CD4-positive, alpha-beta T cell treated with Interleukin-6 at 100 ng/mL for 8 hours (primary cell): ENCODE measurements at regions not wholly inside any gene's neighbourhood (a gene's known extent, or its start where the extent isn't known, plus 50 kb on each side); places are given as distances from the start of the nearest gene placed in this dataset.
"Not testable (repeated sequence)": the region's sequence is repeated elsewhere in the genome, so short reads cannot be mapped to it uniquely, and the experiment has no call there.

Source experiments
- DNase-seq: peaks from one replicate; pipeline ENCODE4 v3.0.0-alpha.2; 2020; ENCODE audit warnings: mixed read lengths, low spot score

GRCh38 chr19:13712767-13713201 lies 51.5 kb upstream of the MRI1 start:
- no peak for DNase-seq

GRCh38 chr19:13707915-13708314 lies 56.4 kb upstream of the MRI1 start:
- DNase-seq, result no peak

GRCh38 chr19:13705928-13706447 lies 58.3 kb upstream of the MRI1 start:
- no peak for DNase-seq

GRCh38 chr19:13705201-13705600 lies 59.1 kb upstream of the MRI1 start:
- no peak for DNase-seq

GRCh38 chr19:13701624-13702023 lies 62.7 kb upstream of the MRI1 start:
- no peak for DNase-seq

GRCh38 chr19:13700621-13701020 lies 63.7 kb upstream of the MRI1 start:
- no peak for DNase-seq

GRCh38 chr19:13699786-13700185 lies 64.5 kb upstream of the MRI1 start:
- DNase-seq, result no peak

GRCh38 chr19:13696839-13697238 lies 67.5 kb upstream of the MRI1 start:
- no peak for DNase-seq

GRCh38 chr19:13693889-13694288 lies 70.4 kb upstream of the MRI1 start:
- no peak for DNase-seq

GRCh38 chr19:13691569-13692435 lies 72.5 kb upstream of the MRI1 start:
- DNase-seq, result no peak

GRCh38 chr19:13689085-13689484 lies 75.2 kb upstream of the MRI1 start:
- DNase-seq, result no peak

GRCh38 chr19:13684021-13684420 lies 80.3 kb upstream of the MRI1 start:
- no peak for DNase-seq

- DNase-seq, result no peak
Measured at GRCh38 chr19:13681509-13681908, 82.8 kb upstream of the MRI1 start.

- DNase-seq, result not testable (repeated sequence)
Measured at GRCh38 chr19:13680708-13681360, 83.5 kb upstream of the MRI1 start.

- not testable (repeated sequence) for DNase-seq
Measured at GRCh38 chr19:13676967-13677366, 87.4 kb upstream of the MRI1 start.

- DNase-seq, result not testable (repeated sequence)
Measured at GRCh38 chr19:13672480-13673175, 91.7 kb upstream of the MRI1 start.

GRCh38 chr19:13670846-13671245 lies 93.5 kb upstream of the MRI1 start:
- DNase-seq, result no peak

- DNase-seq, result no peak
Measured at GRCh38 chr19:13669780-13670355, 94.5 kb upstream of the MRI1 start.

GRCh38 chr19:13668964-13669363 lies 95.4 kb upstream of the MRI1 start:
- DNase-seq, result no peak

GRCh38 chr19:13666165-13666564 lies 98.2 kb upstream of the MRI1 start:
- no peak for DNase-seq

- no peak for DNase-seq
Measured at GRCh38 chr19:13665125-13665905, 99.0 kb upstream of the MRI1 start.
